HTR-8/SVneo (cell line): ENCODE measurements at regions not wholly inside any gene's neighbourhood (a gene's known extent, or its start where the extent isn't known, plus 50 kb on each side); places are given as distances from the start of the nearest gene placed in this dataset.
"Not testable (repeated sequence)": the region's sequence is repeated elsewhere in the genome, so short reads cannot be mapped to it uniquely, and the experiment has no call there.

Source experiments
- DNase-seq: peaks from one replicate; pipeline ENCODE4 v3.0.0; 2011; ENCODE audit warnings: low spot score, mixed read lengths; ENCODE audit not compliant: insufficient read length
- FAIRE-seq: peaks from 2 replicates; lab custom pipeline; 2011; peaks lifted over from hg19 to GRCh38; lab: Jason Lieb, UNC

GRCh38 chr13:79860791-79861190, 379.8 kb downstream of the NDFIP2 start:
- FAIRE-seq, result no peak
- DNase-seq, result no peak

GRCh38 chr13:79859756-79860155, 378.8 kb downstream of the NDFIP2 start:
- DNase-seq, result no peak
- FAIRE-seq, result no peak

DNA sequence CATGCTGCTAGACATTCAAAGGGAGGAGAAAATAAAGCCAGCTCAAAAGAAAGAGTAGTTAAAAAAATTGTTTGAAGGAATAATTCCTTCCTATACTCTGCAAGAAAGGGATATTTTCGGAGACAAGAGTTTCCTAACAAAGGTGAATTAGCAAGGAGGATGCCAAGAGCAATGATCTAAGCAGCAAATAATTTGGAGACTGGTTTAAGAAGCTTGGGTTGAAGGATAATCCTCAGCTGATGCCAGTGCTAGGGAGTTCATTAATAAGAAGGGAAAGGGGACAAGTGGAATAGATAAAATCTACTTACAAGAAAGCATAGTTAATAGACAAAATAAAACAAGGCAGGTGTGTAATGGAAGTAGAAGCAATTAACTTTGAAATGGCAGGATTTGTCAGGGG, 372.3 kb downstream of the NDFIP2 start:
- FAIRE-seq (no peak), DNase-seq (no peak)

GRCh38 chr13:79851318-79851717, 370.4 kb downstream of the NDFIP2 start:
- DNase-seq, result no peak
- FAIRE-seq, result no peak

- no peak for FAIRE-seq
- no peak for DNase-seq
These were observed 367.1 kb downstream of the NDFIP2 start for GRCh38 chr13:79847882-79848592.

DNA sequence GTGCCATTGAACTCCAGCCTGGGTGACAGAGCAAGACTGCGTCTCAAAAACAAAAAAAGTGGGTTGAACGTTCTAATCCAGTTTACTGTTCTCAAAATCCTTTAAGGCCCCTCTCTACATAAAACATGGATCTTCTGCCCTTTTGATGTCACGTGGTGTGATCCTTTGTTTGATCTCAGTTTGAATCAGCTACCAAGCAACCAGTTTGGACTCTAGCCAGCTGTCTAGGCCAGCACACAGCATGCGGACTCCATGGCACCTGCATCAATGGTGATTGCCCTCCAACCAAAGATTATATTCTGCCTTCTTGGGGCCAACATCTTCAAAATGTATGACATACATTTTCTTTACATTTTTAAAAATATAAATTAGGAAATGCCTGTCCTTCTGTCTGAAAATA, 365.4 kb downstream of the NDFIP2 start:
- no peak for DNase-seq
- no peak for FAIRE-seq

DNA sequence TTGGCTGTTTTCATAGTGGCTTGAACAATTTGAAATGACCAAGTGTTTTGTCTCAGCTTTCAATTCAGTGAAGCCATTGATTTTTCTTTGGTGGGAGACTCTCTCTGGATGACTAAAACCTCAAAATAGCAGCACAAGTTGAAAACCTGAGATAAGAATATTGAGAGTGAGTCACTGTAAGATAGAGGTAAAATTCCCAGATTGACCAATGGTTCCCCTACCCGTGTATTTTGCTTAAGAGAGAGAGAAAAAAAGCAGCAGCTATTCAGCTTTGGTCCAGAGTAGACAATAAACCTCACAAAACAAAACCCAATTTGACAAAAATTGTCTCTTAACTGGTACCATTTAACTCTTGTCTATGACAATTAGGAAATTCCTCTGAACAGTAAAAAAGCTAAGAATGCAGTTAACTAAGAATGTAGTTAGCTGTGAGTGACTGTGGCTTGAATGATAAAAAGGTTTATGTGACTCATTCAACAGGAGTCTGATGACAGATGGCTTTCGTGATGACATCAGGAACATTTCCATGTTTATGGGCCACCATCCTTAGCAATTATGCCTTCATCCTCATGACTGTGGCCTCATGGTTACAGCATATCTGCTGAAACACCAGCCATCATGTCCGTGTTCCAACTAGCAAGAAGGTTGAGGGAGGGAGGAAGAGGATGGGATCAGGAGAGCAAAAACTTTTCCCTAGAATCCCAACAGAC, 356.9 kb downstream of the NDFIP2 start:
- FAIRE-seq (no peak), DNase-seq (peak; percentile 17)

GRCh38 chr13:79836121-79836520, 355.2 kb downstream of the NDFIP2 start:
- not testable (repeated sequence) for FAIRE-seq, DNase-seq

DNA sequence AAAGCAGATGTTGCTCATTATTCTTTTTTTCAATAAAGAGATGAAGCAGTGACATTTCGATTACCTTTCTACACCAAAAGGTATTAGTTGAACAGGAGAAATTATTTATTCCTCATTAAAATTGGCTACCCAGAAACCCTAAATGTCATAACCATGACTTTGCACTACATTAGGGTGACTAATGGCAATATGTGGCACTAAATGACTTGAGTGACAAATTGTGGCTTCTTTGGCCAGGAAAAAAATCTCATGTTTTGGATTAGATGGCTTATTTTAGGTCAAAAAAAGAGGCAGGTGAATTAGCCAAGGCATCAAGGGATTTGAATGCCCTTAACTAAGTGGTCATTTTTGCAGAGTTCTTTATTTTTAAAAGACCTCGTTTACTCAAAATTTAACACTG, 353.9 kb downstream of the NDFIP2 start:
- no peak for FAIRE-seq

DNA sequence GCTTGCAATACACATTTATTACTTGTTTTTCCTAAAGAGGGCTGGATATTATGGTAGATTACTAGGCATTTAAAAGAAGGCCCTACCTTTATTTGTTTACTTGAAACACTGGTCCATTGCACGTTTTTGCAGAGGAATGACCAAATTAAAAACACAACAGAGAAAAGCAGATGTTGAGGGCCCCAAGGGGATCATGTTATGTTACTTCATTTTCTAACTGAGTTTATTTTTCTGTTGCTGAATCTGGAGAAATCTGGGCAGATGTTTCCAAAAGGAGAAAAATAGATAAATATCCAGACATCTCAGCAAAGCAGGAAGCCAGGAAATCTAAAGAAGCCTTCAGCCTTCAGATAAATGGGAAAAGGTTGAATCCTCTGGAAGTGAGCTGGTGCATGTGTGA, 353.0 kb downstream of the NDFIP2 start:
- DNase-seq, result no peak

More for the DNA sequence above, 353.9 kb downstream of the NDFIP2 start:
- no peak for DNase-seq

GRCh38 chr13:79831556-79831955, 350.6 kb downstream of the NDFIP2 start:
- no peak for FAIRE-seq
- no peak for DNase-seq

More for the DNA sequence above, 353.0 kb downstream of the NDFIP2 start:
- no peak for FAIRE-seq

DNA sequence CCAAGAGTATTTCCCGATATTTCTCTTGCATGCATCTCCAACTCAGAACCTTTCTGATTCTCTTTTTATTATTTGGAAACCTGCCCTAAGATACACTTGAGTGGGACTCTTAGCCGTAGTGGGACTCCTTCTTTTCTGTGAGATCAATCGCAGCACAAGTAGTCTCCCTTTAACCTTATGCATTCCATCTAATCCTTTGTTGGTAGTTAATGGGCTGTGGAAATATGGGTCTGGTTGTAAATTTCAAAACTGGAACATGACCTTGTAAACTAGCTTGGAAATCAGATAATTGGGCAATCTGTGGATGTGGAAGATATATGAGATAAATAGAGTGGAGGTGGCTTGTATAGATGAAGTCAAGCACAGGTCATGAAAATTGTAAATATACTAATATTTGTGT, 350.0 kb downstream of the NDFIP2 start:
- no peak for DNase-seq
- FAIRE-seq, result no peak

- no peak for FAIRE-seq
- no peak for DNase-seq
These were observed 349.5 kb downstream of the NDFIP2 start for GRCh38 chr13:79830426-79830825.

DNA sequence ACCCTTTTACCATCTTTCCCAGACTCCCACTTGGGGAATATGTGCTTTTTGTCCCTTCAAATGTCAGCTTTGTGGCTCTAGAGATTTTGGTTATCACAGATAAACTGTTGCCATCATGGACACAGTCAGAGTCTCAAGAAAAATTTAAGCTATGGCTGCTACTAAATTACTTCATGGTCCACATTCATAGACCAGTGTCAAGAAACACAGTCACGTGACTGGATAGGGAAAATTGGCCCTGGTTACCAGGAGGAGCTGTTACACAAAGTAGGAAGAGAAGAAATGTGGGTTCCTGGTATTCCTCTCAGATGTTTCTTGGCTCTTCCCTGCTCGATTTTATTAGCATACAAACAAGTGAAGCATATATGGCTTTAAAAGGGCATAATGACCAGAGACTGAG, 348.9 kb downstream of the NDFIP2 start:
- no peak for DNase-seq
- FAIRE-seq, result no peak

- no peak for DNase-seq
- FAIRE-seq, result no peak
These were observed 345.0 kb downstream of the NDFIP2 start for GRCh38 chr13:79825959-79826358.

- no peak for FAIRE-seq
- no peak for DNase-seq
These were observed 334.1 kb downstream of the NDFIP2 start for GRCh38 chr13:79815041-79815440.

DNA sequence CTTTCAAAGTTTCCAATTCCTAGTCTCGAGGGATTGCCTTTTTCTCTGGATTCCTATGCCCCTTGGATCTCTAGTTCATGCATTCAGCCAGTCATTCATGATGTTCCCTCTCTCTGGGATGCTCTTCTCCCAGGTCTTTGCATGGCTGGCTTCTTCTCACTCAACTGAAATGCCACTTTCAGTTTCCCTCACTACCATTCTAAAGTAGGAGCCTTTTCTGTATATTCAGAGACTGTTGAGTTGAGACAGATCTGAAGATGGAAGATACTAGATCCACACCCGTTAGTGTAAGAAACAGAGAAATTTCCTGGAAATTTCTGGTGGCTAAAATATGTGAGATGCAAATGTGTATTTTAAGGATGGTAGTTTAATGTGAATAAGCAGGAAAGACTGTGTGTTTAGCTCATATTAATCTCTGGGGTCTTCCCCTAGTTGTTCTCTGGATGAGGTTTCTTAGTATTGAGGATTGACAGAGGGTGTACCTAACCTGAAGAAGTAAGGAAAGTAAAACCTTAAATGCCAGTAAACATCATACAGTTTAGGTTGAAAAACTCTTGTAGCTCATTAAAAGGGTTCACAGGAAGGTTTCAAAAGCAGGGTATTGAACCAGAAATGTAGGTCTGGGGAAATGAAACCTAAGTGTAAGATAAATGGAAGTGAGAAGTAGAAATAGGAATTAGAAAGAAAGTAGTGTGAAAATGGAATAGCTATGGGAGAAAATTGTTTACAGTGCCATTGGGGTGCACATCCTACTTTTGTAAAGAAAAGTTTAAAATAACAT, 331.3 kb downstream of the NDFIP2 start:
- DNase-seq, result no peak
- FAIRE-seq, result no peak

DNA sequence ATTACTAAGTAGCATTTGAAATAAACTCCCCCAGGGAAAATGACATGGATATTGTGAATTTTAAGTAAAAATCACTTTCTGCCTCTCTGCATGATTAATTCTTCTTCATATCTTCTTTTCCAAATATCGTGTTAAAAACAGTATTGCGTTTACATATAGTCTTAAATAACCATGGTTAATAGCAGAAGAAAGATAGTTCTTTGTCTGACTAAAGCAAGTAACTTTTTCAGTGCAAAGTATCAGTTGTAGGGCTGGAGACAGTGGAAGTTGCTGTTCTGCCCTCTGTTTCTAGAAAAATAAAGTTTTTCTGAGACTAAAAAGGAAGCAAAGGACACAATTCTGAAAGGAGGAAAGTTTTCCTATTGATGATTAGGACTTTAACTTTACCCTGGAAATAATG, 330.2 kb downstream of the NDFIP2 start:
- DNase-seq (no peak), FAIRE-seq (no peak)

DNA sequence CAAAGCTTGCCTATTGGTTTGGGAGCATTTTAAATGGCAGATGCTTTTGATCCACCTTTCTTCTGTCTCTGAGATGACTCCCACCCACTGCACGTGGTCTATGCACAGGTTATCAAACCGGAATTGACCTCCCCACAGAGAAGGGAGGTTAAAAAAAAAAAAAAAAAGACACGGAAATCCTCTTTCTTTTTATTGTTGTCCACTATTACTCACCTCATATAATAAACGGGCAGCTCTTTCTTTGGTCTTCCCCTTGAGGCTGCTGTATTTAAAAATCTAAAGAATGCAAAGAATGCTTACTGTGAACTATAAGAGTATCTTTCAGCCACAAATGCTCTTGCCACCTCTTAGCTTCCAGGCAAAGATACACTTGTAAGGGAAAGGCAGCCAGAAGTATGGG, 329.7 kb downstream of the NDFIP2 start:
- FAIRE-seq (no peak), DNase-seq (peak; percentile 39)

DNA sequence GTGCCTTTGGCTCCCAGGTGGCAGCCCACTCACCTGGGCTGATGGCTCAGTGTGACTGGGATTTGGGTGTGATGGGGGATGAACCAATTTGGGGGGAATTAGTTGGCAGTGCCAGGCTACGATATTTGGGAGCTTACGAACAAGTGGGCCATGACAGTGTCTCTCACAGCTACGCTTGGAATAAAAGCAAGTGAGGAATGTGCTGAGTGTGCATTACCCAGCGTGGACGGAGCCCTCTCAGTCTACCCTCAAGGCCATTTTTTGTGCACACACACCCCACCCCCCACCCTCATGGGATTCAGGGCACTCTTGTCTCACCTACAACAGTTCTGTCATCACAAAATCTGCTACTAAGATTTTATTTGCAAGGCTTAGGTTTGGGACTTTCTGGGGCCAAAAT, 329.1 kb downstream of the NDFIP2 start:
- no peak for DNase-seq

GRCh38 chr13:79808475-79808874, 327.5 kb downstream of the NDFIP2 start:
- FAIRE-seq, result no peak
- no peak for DNase-seq

More for the DNA sequence above, 329.1 kb downstream of the NDFIP2 start:
- no peak for FAIRE-seq
